ENCODE measurements at regions not wholly inside any gene's neighbourhood (a gene's known extent, or its start where the extent isn't known, plus 50 kb on each side); places are given as distances from the start of the nearest gene placed in this dataset.

DNA sequence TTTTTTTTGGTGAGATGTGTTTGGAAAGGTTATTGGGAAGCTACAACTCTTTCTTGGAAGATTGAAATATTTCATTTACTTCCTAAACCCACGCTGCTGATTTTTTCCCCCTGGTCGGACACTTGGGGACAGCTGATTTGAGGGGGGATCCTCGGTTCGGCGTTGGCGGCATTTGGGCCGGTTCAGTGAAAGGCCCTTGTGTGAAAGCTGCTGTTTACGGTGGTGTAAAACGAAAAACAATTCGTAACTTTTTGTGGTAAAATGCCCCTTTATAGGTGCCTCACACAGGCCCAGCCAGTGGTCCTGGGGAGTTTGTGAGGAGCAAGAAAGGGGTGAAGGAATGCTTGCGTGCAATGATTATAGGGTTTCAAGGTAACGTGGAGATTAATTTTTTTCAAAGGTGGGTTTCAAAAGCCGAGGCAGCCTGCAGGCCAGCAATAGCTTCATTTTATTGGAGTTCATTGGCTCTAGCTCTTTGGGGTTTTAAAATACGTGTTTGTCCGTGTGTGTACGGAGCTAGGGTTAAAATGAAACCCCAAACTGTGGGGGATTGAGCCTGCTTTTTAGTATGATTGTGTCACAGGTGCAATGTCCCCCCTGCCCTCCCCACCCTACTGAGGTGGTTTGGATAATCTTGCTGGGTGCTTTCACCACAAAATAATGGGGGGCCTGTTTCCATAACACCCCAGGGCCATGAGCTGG, 77.2 kb upstream of the PPARA start:
- H3K27ac ChIP-seq, result peak overlapping the region; percentile 98
- intact Hi-C loops (cut with DNase I), result no loop called here
- DNase-seq (peak; percentile 21), ATAC-seq (no peak)
- no peaks in the 10 kb centered on the region for H3K27me3 ChIP-seq (ENCODE audit: low read depth)
- peaks cover 15% of the 10 kb centered on the region for H3K36me3 ChIP-seq
- H3K9me3 ChIP-seq, result no peaks in the 10 kb centered on the region
- H3K4me3 ChIP-seq, result peak overlapping the region; percentile 93
- H3K4me1 ChIP-seq, result peaks cover 56% of the 10 kb centered on the region
- TF ChIP-seq, protein P1, sequence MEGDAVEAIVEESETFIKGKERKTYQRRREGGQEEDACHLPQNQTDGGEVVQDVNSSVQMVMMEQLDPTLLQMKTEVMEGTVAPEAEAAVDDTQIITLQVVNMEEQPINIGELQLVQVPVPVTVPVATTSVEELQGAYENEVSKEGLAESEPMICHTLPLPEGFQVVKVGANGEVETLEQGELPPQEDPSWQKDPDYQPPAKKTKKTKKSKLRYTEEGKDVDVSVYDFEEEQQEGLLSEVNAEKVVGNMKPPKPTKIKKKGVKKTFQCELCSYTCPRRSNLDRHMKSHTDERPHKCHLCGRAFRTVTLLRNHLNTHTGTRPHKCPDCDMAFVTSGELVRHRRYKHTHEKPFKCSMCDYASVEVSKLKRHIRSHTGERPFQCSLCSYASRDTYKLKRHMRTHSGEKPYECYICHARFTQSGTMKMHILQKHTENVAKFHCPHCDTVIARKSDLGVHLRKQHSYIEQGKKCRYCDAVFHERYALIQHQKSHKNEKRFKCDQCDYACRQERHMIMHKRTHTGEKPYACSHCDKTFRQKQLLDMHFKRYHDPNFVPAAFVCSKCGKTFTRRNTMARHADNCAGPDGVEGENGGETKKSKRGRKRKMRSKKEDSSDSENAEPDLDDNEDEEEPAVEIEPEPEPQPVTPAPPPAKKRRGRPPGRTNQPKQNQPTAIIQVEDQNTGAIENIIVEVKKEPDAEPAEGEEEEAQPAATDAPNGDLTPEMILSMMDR (IDR thresholded peaks at IDR 0.05), result no peak

DNA sequence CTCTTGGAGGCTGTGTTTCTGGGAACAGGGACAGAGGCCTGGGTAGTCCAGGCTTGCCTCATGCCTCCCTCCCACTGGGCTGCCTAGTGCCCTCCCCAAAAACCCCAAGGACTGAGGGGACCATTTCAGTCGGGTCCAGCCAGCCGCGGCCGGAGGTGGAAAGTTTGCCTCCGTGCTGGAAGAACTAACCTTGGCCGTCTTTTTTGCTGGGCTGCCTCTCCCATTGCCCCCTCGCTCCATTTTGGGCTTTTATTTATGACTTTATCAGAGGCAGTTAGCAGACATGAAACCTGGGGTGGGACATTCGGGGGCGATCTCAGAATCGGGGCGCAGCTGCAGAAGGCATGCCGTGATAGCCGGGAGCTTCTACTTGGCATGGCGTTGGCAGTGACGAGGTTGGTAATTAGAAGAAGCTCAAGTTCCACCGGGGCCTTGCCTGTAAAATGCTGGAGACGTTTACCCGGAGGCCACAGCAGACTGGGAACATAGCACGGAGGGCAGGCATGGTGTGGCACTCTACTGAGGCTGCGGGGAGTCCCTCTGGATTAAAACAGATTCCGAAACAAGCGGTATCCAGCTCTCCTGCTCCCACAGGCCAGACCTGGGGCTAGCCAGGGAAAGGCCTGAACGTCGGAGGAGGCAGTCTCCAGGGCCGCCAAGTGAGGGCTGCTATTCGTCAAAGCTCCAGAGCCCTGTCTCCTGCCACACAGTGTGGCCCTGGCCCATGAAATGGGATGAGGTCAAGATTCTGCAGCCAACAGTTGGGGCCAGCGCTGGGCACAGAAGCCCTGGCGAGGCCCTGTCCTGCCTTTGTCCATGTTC, 76.4 kb upstream of the PPARA start:
- no peaks in the 10 kb centered on the region for H3K9me3 ChIP-seq
- DNase-seq, result peak; percentile 53
- ATAC-seq, result no peak
- peaks cover 15% of the 10 kb centered on the region for H3K36me3 ChIP-seq
- no peaks in the 10 kb centered on the region for H3K27me3 ChIP-seq (ENCODE audit: low read depth)
- H3K4me3 ChIP-seq, result peak overlapping the region; percentile 93
- H3K27ac ChIP-seq, result peak overlapping the region; percentile 98
- H3K4me1 ChIP-seq, result peaks cover 56% of the 10 kb centered on the region
- intact Hi-C loops (cut with DNase I), result no loop called here
- TF ChIP-seq, protein P1 (IDR thresholded peaks at IDR 0.05), result no peak

DNA sequence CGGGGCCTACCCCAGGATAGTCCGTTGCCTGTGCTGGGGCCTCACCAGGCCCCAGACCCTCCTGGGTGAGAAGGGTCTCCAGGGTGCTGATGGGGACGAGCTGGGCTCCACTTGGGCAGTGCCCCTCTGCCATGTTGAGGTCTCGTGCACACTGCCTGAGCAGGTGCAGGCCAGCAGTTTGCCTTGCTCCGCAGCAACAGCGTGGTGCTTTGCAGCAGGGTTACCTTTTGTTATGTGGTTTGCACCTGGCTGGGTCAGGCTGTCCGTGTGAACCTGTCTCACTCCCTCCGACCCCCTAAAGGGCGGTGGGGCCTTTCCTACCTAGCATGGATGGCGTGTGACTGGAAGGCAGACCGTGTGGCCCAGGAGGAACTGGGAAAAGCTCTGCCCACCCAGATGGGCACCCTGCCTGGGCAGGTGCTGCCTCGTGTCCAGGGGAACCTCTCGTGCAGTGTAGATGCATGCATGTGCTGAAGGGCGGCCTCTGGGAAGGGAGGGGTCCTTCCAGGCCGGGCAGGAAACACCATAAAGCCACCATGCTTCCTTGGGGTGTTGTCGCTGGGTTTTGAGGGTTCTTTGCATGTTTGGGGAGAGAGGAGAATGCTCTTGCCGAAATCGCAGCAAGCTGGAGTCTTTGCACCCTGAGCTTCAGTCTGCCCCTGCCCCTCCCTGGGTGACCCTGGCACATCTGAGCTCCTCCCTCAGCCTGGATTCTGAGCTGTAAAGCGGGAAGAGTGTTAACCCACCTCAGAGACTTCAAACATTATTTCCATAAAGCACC, 75.4 kb upstream of the PPARA start:
- Histone ChIP-seq H3K4me1 (peaks cover 58% of the 10 kb centered on the region), H3K36me3 (peaks cover 15% of the 10 kb centered on the region), H3K9me3 (no peaks in the 10 kb centered on the region), H3K27ac (peak overlapping the region; percentile 98), H3K27me3 (ENCODE audit: low read depth) (no peaks in the 10 kb centered on the region), H3K4me3 (peak overlapping the region; percentile 93)
- intact Hi-C loops (cut with DNase I), result no loop called here
- TF ChIP-seq, protein P1 (IDR thresholded peaks at IDR 0.05), result no peak
- ATAC-seq (no peak), DNase-seq (peak; percentile 52)

DNA sequence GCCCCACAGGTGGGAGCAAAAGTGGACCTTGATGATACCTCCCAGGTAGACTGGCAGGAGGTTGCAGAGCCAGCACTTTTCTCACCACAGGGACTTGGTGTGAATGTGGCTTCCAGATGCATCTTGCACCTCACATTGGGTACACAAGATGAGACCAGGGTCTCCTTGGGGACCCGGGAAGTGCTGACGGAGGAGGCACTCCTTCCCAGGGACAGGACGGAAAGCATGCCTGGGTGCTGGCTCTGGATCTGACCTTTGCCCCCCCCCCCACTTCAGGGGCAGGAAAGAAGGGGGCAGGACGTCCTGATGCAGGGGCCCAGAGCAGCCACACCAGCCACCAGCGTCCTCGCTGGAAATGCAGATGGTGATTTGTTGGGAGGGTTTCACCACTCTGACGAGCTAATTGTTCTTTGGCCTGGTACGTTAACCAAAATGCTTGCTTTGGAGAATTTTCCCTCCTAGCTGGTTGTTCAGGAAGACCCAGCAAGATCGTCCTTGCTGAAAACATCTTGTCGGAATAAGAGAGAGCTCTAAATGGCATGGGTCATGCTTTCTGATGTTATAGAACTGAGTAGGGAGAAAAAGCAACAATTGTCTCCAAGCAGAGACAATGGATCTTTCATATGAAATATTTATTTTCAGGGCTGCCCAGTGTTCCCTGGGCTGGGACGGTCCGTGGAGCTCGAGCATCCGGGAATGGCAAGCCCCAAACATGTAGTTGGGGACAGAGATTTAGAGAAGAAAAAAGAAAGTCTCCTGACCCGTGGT, 74.4 kb upstream of the PPARA start:
- ATAC-seq, result no peak
- DNase-seq, result peak; percentile 32
- TF ChIP-seq, protein P1 (IDR thresholded peaks at IDR 0.05), result no peak
- H3K27me3 ChIP-seq (ENCODE audit: low read depth), result no peaks in the 10 kb centered on the region
- peak overlapping the region; percentile 93 for H3K4me3 ChIP-seq
- peak overlapping the region; percentile 98 for H3K27ac ChIP-seq
- H3K36me3 ChIP-seq, result peaks cover 20% of the 10 kb centered on the region
- no peaks in the 10 kb centered on the region for H3K9me3 ChIP-seq
- H3K4me1 ChIP-seq, result peaks cover 64% of the 10 kb centered on the region
- intact Hi-C loops (cut with DNase I), result no loop called here
